Activated T-cell treated with anti-CD3 and anti-CD28 coated beads for 24 hours (primary cell): ENCODE measurements at regions not wholly inside any gene's neighbourhood (a gene's known extent, or its start where the extent isn't known, plus 50 kb on each side); places are given as distances from the start of the nearest gene placed in this dataset.

Source experiments
- DNase-seq: peaks from one replicate; pipeline ENCODE4 v3.0.0-alpha.2; 2020; ENCODE audit warnings: low read depth

DNA sequence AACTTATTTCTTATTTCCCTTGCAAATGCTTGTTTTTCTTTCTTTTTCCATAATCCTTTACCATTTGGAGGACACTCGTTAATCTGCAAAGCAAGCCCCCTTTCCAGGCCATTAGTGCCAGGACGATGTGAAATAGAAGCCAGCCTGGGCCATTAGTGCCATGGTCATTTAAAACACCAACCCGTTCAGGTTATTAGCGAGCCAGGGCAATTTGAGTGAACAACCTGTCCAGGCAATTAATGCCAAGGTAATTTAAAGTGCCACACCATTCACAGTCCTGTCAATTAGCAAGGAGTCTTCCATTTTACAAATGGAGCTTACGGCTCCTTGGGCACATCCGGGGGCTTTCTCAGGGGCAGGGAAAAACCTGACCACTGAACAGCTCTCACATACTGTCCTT lies 370.6 kb downstream of the HRH4 start:
- no peak for DNase-seq

DNA sequence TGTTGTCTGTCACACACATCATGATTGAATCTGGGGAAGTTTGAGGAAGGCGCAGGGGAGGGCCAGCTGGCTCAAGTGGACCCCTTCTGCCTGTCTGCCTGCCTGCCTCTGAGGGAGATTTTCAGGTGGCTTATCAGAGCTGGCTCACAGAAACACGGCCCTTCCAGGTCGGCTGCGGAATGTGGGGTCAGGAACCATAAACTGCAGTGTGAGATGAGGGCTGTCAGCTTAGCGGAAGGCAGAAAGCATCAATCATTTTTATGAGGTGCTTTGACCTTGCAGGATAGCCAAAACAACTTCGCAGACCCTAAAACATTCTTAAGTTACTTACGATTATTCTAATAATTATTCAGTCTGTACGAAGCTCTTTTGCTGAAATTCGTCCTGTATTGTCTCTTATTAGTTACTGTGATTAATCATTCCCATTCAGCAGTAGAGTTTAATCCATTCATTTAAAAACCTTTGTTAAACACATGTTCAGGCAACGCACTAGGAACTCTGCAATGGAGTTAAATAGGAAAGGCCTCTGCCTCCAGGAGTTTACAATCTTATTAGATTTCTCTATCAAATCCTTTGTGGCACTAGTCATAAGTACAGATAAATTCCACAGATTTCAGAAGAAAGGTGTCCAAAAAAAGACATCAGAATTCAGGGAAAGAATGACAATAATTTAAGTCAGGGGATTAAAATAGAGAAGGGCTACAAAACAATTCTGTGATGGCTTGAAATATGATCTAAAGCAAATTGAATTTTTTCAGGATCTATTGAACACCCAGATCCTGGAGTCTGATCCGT lies 371.6 kb downstream of the HRH4 start:
- DNase-seq, result no peak

- DNase-seq, result no peak
Measured at GRCh38 chr18:24835751-24836150, 375.3 kb downstream of the HRH4 start.

- DNase-seq, result no peak
Measured at GRCh38 chr18:24837066-24837465, 376.6 kb downstream of the HRH4 start.

DNA sequence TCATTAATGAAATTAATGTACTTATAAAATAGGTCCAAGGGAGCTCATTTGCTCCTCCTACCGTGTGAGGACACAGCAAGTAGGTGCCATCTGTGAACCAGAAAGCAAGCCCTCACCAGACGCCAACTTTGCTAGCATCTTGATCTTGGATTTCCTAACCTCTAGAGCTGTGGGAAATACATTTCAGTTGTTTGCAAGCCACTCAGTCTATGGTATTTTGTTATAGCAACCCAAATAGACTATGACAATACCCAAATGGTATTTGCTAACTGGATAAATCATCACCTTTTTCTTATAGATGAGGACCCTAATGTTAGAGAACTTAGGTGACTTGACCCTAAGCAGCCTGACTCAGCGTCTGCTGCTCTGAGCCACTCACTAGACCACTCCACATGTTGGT lies 379.6 kb downstream of the HRH4 start:
- no peak for DNase-seq

GRCh38 chr18:24840640-24841039 lies 380.2 kb downstream of the HRH4 start:
- DNase-seq, result no peak

DNA sequence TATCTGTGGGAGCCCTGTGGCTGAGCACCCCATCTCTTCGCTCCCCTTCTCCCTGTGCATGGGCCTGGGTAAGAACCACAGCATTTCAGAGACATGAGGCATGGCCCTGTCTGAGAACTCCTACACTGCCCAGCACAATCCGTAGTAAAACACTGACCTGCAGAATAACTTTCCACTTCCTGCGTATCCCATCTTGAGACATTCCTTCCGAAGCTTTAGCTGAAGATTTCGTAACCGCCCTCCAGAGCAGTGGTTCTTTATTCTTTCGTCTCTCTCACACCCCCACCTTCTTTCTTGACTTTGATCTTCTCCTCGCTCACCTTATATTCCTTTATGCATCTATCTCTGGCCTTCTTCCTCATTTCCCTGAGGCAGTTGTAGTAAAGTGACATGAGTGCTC lies 381.1 kb downstream of the HRH4 start:
- DNase-seq, result no peak

DNA sequence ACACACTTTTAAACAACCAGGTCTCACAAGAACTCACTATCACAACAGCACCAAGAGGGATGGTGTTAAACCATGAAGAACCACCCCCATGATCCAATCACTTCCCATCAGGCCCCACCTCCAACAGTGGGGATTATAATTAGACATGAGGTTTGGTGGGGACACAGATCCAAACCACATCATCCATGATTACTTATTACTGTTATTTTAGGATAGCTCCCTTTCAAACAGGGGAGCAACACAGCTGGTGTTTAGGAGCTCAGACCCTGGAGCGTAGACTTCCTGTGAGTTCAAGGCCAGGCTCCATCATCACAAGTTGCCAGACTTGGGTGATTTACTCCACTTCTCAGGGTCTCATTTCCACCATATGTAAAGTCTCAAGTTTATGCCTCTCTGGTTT lies 382.7 kb downstream of the HRH4 start:
- no peak for DNase-seq

DNA sequence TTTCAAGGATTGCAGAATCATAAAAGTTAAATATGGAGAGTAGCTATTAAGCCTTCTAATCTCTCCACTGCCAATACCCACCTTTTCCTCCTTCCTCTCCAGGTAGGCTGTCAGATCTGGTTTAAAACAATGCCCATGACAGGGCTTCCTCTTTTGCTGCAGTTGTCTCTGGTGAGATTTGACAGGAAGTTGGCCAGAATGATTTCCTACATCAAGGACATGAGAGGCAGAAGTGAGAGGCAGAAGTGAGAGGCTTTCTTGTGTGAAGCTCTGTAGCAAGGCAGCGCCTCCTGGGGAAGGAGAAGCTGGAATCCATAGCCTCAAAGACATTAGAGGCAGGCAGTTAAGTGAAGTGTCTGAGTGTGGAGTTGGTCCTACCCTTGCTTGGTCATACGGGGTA lies 385.7 kb downstream of the HRH4 start:
- no peak for DNase-seq

GRCh38 chr18:24850532-24850931 lies 390.1 kb downstream of the HRH4 start:
- no peak for DNase-seq

DNA sequence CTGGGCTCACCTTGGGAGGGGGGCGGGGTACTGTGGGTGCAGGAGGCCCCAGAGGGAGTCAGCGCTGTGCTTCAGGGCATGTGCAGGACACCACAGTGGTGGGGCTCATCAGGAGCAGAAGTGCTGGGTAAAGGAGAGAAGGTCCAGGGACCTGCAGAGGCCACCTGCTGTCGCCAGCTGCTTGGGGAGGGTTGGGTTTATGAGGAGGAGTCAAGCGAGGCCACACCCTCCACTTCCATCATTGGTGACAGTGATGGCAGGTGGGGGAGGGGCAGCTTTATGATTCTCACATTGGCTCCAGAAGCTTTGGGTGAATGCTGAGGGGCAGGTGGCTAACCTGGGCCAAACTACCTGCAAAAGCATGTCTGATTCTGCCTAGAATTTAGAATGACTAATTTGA lies 392.6 kb downstream of the HRH4 start:
- DNase-seq, result no peak

DNA sequence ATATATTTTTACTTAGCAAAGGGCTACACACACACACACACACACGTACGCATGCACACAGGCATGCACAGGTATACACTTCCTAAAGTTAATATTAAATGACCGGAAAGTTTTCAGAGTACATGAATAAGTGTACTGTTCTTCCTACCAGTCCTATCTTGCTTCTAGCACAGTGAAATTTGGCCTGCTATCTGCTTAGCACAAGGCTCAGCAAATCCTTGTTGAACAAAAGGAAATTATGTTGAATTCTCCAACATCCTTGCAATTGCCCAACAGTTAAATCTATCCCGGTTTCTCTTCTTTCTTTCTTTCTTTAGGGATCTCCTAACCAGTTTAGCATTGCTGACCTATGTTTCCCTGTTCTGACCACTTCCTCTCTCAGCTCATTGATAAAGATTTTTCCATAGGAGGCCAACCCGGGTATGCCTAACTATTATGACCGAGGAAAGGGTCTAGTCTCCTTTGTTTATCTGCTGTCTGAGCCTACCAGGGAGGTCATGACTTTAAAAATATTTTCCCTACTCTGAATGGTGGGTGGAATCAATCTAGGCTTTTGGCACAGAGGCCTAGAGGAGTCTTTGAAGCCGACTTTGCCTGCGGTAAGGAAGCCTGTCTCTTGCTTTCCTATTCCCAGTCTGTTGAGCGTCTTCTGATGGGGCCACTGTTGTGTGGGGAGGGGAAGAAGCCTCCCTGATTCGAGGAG lies 400.7 kb downstream of the HRH4 start:
- DNase-seq, result no peak

- no peak for DNase-seq
Measured at GRCh38 chr18:24862201-24862816, 401.9 kb downstream of the HRH4 start.

DNA sequence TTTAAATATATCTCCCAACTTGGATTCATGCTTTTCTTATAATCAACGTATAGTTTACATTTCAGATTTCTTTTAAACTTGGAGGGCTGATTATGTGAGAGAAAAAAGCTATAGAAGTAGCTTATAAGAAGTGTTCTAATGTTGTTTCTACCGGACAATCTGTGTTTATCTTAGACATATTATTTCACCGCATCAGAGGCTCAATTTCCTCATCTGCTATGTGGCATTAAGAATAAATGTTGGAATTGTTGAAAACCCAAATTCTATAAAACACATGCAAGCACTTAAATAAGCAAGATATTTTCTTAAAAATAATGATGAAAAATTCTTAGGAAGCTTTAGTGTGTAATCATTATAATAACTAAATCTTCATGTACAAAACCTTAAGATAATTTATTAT lies 407.9 kb downstream of the HRH4 start:
- no peak for DNase-seq

DNA sequence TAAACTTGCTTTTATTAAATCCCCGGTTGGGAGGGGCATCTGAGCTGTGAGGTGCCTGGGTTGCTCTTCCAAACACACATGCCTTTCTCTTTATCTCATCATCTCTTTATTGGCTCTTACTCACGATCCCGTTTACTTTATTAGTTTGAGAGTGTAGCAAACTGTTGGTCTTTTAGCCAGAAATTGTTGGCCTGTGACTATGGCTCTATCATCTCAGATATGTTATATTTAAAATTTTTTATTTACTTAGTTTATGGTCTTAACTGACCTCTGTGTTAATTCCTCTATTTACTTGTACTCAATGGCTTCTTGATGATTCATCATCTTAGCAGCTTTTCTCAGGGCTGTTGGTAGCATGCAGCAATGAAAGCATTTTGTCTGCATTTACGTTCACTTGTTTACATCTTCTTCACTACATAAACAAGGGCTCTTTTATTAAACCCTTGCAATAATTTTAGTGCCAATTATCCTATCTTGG lies 408.4 kb downstream of the HRH4 start:
- no peak for DNase-seq

GRCh38 chr18:24869285-24869684 lies 408.8 kb downstream of the HRH4 start:
- no peak for DNase-seq

GRCh38 chr18:24875286-24875685 lies 414.8 kb downstream of the HRH4 start:
- no peak for DNase-seq

- no peak for DNase-seq
Measured at GRCh38 chr18:24875777-24876176, 415.3 kb downstream of the HRH4 start.

DNA sequence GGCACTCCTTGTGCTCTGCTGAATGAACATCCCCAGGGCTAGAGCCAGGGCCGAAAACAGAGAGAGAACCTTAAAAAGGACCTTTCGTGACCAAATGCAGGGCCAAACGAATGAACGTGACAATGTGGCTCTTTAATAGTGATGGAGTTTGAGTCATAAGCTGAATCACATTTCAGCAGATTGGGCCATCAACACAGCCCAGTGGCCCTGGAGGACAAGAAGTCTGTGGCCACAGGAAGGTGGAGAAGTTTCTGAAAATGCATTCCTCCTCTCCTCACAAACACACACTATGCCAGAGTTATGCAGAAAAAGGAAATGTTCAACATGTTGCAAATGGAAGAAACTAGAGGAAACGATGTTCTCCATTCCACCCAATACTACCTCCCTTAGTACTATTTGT lies 415.8 kb downstream of the HRH4 start:
- no peak for DNase-seq

DNA sequence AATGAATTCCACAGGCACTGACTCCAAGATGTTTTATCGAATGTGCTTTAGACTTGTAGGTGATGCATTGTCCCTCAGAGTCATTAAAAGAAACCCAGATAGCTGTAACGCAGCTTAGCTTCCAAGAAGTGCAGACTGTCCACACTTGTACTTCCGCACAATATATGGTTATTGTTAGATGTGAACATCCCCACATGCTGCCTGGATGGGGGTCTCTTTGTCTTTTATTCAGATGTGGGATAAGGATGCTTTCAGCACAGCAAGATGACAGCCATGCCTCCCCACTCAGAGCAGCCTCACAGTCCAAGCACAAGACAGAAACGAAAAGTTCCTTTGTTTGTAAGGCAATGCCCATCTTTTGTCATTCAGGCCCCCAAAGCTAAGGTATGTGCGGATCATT lies 416.6 kb downstream of the HRH4 start:
- DNase-seq, result no peak

DNA sequence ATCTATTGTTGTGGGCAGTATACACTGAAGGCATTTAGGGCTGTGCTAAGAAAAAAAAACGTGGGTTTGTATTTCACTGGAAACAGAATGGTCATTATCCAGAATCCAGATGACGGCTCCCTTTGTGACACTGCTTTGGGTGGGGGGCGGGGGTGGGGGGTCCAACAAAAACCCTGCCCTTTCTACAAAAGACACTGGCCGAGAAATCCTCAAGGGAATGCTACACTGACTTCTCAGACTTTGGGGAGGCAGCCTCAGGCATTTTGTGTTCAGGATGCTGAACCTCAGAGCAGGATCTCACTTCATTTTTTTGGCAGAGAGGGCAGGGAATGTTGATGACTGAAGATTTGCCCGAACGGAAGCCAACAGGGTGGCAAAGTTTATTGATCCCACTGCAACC lies 417.1 kb downstream of the HRH4 start:
- no peak for DNase-seq

- no peak for DNase-seq
Measured at GRCh38 chr18:24878289-24878688, 417.9 kb downstream of the HRH4 start.

DNA sequence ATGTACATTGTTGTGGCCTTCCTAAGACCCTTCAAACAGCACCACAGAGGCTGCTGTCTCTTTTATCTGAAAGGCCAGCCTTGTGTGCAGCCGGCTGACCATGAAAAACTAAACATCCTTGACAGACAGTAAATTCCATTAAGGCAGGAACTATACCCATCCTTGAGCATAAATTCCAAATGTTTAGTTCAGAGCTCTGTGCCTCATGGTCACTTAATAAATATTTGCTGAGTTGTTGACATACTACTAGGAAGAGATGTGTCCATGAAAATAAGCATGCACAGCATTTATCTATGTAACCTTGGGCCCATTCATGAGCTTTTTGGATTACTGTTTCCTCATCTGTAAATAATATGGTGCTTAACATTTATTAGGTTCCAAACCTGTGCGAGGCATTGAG lies 424.8 kb downstream of the HRH4 start:
- no peak for DNase-seq
